ENCODE measurements at regions not wholly inside any gene's neighbourhood (a gene's known extent, or its start where the extent isn't known, plus 50 kb on each side); places are given as distances from the start of the nearest gene placed in this dataset.

- Histone ChIP-seq H3K56ac (ENCODE audit: insufficient read length, low read depth, low read length) (no peak overlapping the region), H3K4ac (ENCODE audit: low read depth, low read length) (no peak overlapping the region), H4K5ac (ENCODE audit: insufficient read length, low read depth, low read length) (no peak overlapping the region), H3T11ph (ENCODE audit: low read length) (no peak overlapping the region), H3K79me1 (ENCODE audit: insufficient read depth, low read depth, low read length, poor library complexity, severe bottlenecking) (no peaks in the 10 kb centered on the region), H3K14ac (ENCODE audit: insufficient read depth, low read length) (no peak overlapping the region), H2BK20ac (ENCODE audit: low read depth, low read length, poor library complexity, severe bottlenecking) (no peak overlapping the region), H3K23me2 (ENCODE audit: insufficient read length, low read depth, low read length, poor library complexity, severe bottlenecking) (no peaks in the 10 kb centered on the region), H2AFZ (ENCODE audit: low read length) (no peak overlapping the region), H2BK5ac (ENCODE audit: insufficient read length, low read length) (no peak overlapping the region), H2AK5ac (ENCODE audit: insufficient read length, low read length) (no peak overlapping the region), H3K4me2 (ENCODE audit: insufficient read depth, insufficient read length, low read length) (no peak overlapping the region), H3K9ac (ENCODE audit: extremely low read depth, insufficient read length, low read length) (no peak overlapping the region), H4K8ac (replicated peaks; ENCODE audit: insufficient read length, low read depth, low read length) (no peak overlapping the region), H3K9me3 (ENCODE audit: control insufficient read depth, low read depth, low read length) (no peaks in the 10 kb centered on the region), H4K91ac (ENCODE audit: insufficient read length, low read depth, low read length) (no peak overlapping the region), H2BK15ac (ENCODE audit: low read depth, low read length) (no peak overlapping the region), H3K4me1 (ENCODE audit: insufficient read depth, low read length) (peaks cover 6% of the 10 kb centered on the region), H3K27ac (ENCODE audit: insufficient read length, low read depth, low read length) (no peak overlapping the region), H3K18ac (ENCODE audit: insufficient read length, low read depth, low read length) (no peak overlapping the region), H2BK120ac (ENCODE audit: low read depth, low read length, poor library complexity, severe bottlenecking) (no peak overlapping the region), H4K20me1 (ENCODE audit: control insufficient read depth, insufficient read depth, insufficient read length) (no peaks in the 10 kb centered on the region), H3K23ac (ENCODE audit: insufficient read length, low read depth, low read length) (no peak overlapping the region), H3K27me3 (ENCODE audit: insufficient read depth, low read length) (no peaks in the 10 kb centered on the region), H2BK12ac (ENCODE audit: insufficient read length, low read depth, low read length) (no peak overlapping the region), H3K79me2 (ENCODE audit: insufficient read depth, low read length) (no peaks in the 10 kb centered on the region)
- Mint-ChIP-seq H3K27me3 (ENCODE audit: low read depth) (no peaks in the 10 kb centered on the region; the same call in 1 of the 2 replicates), H3K9me3 (no peaks in the 10 kb centered on the region), H3K36me3 (ENCODE audit: insufficient read depth in 1 of 3, low read depth in 3 of 3) (no peaks in the 10 kb centered on the region), H3K4me3 (no peak overlapping the region), H3K4me1 (peaks cover 0 to 4% of the 10 kb centered on the region in 2 experiments; a peak in 1 of 4 replicates), H3K27ac (no peak overlapping the region)
- no peak for DNase-seq
- TF ChIP-seq CTCF (conservative IDR thresholded peaks at IDR 0.05): no peak
- no CpG with 5 or more reads among the region's 5 CpGs for WGBS (ENCODE audit: extremely low coverage, insufficient read length, low lambda C conversion rate)
Measured at GRCh38 chr3:16070707-16071106, 103.8 kb upstream of the GALNT15 start.
